ENCODE measurements at regions not wholly inside any gene's neighbourhood (a gene's known extent, or its start where the extent isn't known, plus 50 kb on each side); places are given as distances from the start of the nearest gene placed in this dataset.

DNA sequence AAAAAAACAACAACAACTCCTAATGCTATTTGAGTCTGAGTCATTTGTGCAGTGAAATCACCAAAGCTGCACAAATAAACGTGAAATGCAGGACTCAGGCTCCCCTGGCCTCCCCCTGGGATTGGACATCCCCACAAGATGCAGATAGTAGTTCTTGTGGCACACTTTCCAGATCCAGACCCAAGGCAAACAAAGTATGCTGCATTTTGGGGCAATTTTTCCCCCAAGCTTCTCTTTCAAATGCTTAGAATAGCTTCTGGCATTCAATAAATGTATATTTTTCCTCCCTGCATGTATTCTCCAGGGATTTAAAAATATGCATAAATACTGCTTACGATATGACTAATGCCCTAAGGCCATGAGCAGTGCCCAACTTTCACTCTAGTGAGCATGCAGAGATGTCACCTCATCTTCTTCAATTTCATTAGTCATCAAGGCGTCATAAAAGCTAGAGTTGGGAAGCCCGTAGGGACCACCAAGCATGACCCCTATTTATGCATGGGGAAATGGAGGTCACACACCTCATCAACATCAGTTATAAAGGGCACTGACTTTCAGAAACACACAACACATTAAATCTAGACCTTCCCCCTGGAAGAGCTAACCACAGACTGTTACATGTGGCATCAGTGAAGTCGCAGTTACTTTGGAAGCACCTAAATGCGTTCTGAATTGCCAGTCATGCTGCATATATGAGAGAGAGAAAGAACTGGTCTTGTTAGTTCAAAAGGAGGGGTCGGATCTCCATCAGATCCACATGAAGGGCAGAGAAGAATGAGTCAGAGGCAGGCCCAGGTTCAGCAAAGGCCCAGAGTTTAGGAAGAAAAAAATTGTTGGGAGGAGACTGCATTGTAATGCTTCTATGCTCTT is 374.1 kb downstream of the LPIN1 start:
- H3K27me3 Mint-ChIP-seq (ENCODE audit: insufficient read depth): peaks cover 4% of the 10 kb centered on the region
- peak; percentile 72 for DNase-seq
- no peak overlapping the region for H3K4me3 Mint-ChIP-seq
- H3K4me1 Mint-ChIP-seq (ENCODE audit: low read depth): no peaks in the 10 kb centered on the region
- no peak overlapping the region for H3K27ac Mint-ChIP-seq
- no peaks in the 10 kb centered on the region for H3K36me3 Mint-ChIP-seq (ENCODE audit: low read depth)
- TF ChIP-seq, protein P1, sequence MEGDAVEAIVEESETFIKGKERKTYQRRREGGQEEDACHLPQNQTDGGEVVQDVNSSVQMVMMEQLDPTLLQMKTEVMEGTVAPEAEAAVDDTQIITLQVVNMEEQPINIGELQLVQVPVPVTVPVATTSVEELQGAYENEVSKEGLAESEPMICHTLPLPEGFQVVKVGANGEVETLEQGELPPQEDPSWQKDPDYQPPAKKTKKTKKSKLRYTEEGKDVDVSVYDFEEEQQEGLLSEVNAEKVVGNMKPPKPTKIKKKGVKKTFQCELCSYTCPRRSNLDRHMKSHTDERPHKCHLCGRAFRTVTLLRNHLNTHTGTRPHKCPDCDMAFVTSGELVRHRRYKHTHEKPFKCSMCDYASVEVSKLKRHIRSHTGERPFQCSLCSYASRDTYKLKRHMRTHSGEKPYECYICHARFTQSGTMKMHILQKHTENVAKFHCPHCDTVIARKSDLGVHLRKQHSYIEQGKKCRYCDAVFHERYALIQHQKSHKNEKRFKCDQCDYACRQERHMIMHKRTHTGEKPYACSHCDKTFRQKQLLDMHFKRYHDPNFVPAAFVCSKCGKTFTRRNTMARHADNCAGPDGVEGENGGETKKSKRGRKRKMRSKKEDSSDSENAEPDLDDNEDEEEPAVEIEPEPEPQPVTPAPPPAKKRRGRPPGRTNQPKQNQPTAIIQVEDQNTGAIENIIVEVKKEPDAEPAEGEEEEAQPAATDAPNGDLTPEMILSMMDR (IDR thresholded peaks at IDR 0.05): no peak
- no peaks in the 10 kb centered on the region for H3K9me3 Mint-ChIP-seq

DNA sequence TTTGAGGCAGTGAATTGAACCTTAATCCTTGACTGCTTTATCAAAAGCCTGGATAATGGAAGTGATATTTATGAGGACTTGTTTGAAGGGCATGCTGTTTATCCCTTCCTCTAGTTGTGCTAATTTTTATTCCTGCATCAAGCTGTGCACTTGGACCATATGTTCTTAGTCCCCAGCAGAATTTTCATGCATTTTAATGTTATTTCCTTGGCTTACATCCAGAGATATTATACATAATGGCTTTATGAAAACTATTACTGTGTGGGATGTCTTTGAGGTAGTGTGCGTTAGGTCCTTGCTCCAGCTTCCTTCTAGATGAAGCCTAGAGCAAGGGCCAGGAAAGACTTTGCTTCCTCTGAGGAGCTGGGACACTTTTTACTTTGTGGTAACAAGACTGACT is 378.4 kb downstream of the LPIN1 start:
- peaks cover 5% of the 10 kb centered on the region for H3K9me3 Mint-ChIP-seq
- H3K4me3 Mint-ChIP-seq: no peak overlapping the region
- TF ChIP-seq, protein P1 (IDR thresholded peaks at IDR 0.05): no peak
- DNase-seq: no peak
- no peak overlapping the region for H3K27ac Mint-ChIP-seq
- H3K4me1 Mint-ChIP-seq (ENCODE audit: low read depth): no peaks in the 10 kb centered on the region
- peaks cover 7% of the 10 kb centered on the region for H3K27me3 Mint-ChIP-seq (ENCODE audit: insufficient read depth)
- peaks cover 7% of the 10 kb centered on the region; the same call in 1 of the 2 replicates for H3K36me3 Mint-ChIP-seq (ENCODE audit: low read depth)

DNA sequence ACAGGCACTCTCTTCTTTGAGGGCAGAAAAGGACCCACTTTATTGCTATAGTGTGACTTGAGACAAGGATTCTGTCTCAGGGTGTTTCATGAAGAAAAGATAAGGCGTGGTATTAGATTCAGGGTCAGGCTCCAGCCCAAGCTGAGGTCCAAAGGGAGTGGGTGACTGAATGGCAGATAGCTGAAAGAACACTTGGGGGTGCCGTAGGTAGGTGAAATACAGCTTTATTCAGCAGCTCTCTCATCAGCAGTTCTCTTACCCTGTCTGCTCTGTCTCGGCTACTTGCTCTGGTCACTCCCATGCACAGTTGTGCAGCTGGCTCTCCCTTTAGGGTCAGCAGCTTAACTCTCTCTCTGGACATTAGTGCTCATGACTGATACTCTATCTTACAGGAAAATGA is 379.9 kb downstream of the LPIN1 start:
- no peak overlapping the region for H3K27ac Mint-ChIP-seq
- H3K36me3 Mint-ChIP-seq (ENCODE audit: low read depth): peaks cover 7% of the 10 kb centered on the region; the same call in 1 of the 2 replicates
- no peak overlapping the region for H3K4me3 Mint-ChIP-seq
- H3K27me3 Mint-ChIP-seq (ENCODE audit: insufficient read depth): peaks cover 7% of the 10 kb centered on the region
- H3K4me1 Mint-ChIP-seq (ENCODE audit: low read depth): no peaks in the 10 kb centered on the region
- TF ChIP-seq, protein P1 (IDR thresholded peaks at IDR 0.05): no peak
- DNase-seq: no peak
- H3K9me3 Mint-ChIP-seq: peaks cover 5% of the 10 kb centered on the region

DNA sequence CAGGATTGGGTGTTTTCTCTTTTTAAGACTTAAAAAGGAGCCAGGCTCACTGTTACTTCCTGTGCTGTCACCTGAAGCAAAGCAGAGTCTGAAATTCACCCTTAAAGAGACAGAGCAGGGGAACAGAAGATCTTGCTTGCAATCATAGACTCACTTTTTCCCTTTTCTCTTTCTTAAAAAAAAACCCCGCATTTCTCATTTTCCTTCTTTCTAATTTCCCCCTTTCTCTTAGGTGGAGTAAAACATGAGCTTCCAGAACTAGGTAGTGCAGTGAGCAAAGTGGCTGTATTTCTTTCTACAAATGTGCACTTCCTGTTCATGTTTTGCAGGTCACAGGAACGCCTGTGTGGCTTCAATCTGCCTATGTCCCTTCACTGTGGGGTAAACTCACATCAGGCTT is 381.2 kb downstream of the LPIN1 start:
- Mint-ChIP-seq H3K27me3 (ENCODE audit: insufficient read depth) (peaks cover 7% of the 10 kb centered on the region), H3K27ac (no peak overlapping the region), H3K9me3 (peaks cover 5% of the 10 kb centered on the region), H3K4me3 (no peak overlapping the region), H3K36me3 (ENCODE audit: low read depth) (peaks cover 7% of the 10 kb centered on the region; the same call in 1 of the 2 replicates), H3K4me1 (ENCODE audit: low read depth) (no peaks in the 10 kb centered on the region)
- DNase-seq: no peak
- TF ChIP-seq, protein P1 (IDR thresholded peaks at IDR 0.05): no peak

DNA sequence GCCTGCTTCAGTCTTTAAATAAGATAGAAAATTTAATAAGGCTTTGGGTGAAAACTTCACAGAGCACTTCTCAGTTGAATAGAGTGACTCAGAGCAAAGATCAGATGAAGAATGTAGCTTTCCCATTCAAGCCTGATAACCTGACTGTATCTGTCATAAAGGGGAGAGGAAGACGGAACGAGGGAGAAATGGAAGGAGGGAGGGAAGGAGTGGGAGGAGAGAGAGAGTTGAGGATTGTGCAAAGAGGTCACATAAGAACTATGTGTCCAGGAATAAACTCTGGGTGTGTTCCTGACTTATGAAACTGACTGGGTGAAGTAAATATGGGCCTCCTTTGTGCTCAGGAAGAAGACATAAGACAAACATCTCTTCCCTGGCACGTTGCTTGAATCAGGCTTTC is 385.5 kb downstream of the LPIN1 start:
- no peak overlapping the region for H3K4me3 Mint-ChIP-seq
- H3K4me1 Mint-ChIP-seq (ENCODE audit: low read depth): no peaks in the 10 kb centered on the region
- H3K36me3 Mint-ChIP-seq (ENCODE audit: low read depth): peaks cover 3% of the 10 kb centered on the region; the same call in 1 of the 2 replicates
- peaks cover 6% of the 10 kb centered on the region for H3K27me3 Mint-ChIP-seq (ENCODE audit: insufficient read depth)
- peak; percentile 13 for DNase-seq
- TF ChIP-seq, protein P1 (IDR thresholded peaks at IDR 0.05): no peak
- peaks cover 3% of the 10 kb centered on the region for H3K9me3 Mint-ChIP-seq
- no peak overlapping the region for H3K27ac Mint-ChIP-seq

Data from HFFc6 (cell line).